ENCODE measurements at regions not wholly inside any gene's neighbourhood (a gene's known extent, or its start where the extent isn't known, plus 50 kb on each side); places are given as distances from the start of the nearest gene placed in this dataset.
A peak's percentile ranks its signal among the peaks of the same experiment; 100 is the strongest.

DNA sequence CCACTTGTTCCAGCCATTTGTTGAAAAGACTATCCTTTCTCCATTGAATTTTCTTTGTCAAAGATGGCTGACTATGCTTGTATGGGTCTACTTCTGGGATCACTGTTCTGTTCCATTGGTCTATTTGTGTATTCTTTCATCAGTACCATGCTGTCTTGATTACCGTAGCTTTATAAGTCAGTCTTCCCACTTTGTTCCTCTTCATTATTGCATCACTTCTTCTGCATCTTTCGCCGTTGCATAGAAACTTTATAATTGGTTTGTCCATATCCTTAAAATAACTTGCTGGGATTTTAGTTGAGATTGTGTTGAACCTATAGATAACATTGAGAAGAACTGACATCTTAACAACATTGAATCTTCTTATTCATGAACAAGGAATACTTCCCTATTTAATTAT lies 598.8 kb downstream of the TBC1D22A start:
- TF ChIP-seq, protein P1, sequence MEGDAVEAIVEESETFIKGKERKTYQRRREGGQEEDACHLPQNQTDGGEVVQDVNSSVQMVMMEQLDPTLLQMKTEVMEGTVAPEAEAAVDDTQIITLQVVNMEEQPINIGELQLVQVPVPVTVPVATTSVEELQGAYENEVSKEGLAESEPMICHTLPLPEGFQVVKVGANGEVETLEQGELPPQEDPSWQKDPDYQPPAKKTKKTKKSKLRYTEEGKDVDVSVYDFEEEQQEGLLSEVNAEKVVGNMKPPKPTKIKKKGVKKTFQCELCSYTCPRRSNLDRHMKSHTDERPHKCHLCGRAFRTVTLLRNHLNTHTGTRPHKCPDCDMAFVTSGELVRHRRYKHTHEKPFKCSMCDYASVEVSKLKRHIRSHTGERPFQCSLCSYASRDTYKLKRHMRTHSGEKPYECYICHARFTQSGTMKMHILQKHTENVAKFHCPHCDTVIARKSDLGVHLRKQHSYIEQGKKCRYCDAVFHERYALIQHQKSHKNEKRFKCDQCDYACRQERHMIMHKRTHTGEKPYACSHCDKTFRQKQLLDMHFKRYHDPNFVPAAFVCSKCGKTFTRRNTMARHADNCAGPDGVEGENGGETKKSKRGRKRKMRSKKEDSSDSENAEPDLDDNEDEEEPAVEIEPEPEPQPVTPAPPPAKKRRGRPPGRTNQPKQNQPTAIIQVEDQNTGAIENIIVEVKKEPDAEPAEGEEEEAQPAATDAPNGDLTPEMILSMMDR (IDR thresholded peaks at IDR 0.05), result no peak
- Histone ChIP-seq H3K27me3 (ENCODE audit: insufficient read depth in 3 of 3, low read length in 2 of 3) (peaks cover 0 to 5% (median 0%) of the 10 kb centered on the region in 3 donors), H3K4me1 (no peaks in the 10 kb centered on the region), H3K27ac (no peak overlapping the region), H3K4me3 (no peak overlapping the region), H3K36me3 (ENCODE audit: insufficient read depth in 1 of 2, low read depth in 1 of 2) (no peaks in the 10 kb centered on the region), H3K9me3 (peaks cover 8% of the 10 kb centered on the region)
- intact Hi-C loops (cut with DNase I), result no loop called here
- DNase-seq, result no peak
- 93 to 98% (median 95%) methylated on average over 3 of the region's 3 CpGs for WGBS, 3 donors
- ATAC-seq, result no peak

DNA sequence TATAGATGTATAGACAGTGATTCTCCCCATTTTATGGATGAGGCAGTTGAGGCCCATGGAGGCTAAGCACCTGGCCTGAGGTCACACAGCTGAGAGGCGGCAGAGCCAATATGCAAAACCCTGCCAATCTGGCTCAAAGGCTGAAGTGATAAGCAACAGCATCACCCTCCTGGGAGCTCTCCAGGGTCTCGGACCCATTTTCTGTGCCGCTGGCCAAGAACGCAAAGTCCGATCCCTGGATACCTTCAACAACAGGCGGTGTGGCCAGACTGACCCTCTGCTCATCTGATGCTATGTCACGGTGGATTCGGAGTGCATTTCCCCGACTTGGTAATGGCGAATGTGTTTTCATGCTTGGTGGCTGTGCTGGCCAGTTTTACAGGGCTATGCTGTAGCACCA lies 595.0 kb downstream of the TBC1D22A start:
- intact Hi-C loops (cut with DNase I), result no loop called here
- no peaks in the 10 kb centered on the region for H3K4me1 ChIP-seq
- H3K27me3 ChIP-seq (ENCODE audit: insufficient read depth in 3 of 3, low read length in 2 of 3), result peaks cover 0 to 5% (median 3%) of the 10 kb centered on the region in 3 donors
- WGBS, 3 donors, result 71 to 81% (median 77%) methylated on average over 10 of the region's 10 CpGs
- TF ChIP-seq, protein P1 (IDR thresholded peaks at IDR 0.05), result no peak
- no peaks in the 10 kb centered on the region for H3K36me3 ChIP-seq (ENCODE audit: insufficient read depth in 1 of 2, low read depth in 1 of 2)
- DNase-seq (no peak), ATAC-seq (no peak)
- H3K27ac ChIP-seq, result no peak overlapping the region
- H3K9me3 ChIP-seq, result peaks cover 8% of the 10 kb centered on the region
- H3K4me3 ChIP-seq, result no peak overlapping the region

DNA sequence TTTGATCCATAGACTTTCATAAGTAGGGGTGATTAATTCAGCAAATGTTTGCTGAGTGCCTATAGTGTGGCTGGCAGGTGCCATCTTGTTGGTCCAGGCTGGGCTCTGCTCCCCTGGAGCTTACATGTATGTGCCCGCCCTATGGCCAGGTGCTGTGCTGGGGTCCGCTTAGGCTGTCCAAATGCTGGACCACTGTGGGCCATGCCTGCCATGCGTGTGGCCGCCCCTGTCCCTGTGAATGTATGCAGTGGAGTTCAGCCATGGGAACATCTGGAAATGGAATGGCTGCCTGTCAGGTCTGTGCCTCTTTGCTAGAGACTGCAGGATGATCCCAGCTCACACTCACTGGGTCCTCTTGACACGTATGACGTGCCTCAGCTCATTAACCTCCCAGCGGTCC lies 594.6 kb downstream of the TBC1D22A start:
- H3K9me3 ChIP-seq, result peaks cover 7% of the 10 kb centered on the region
- H3K27ac ChIP-seq, result no peak overlapping the region
- no peak overlapping the region for H3K4me3 ChIP-seq
- DNase-seq (no peak), ATAC-seq (no peak)
- H3K36me3 ChIP-seq (ENCODE audit: insufficient read depth in 1 of 2, low read depth in 1 of 2), result no peaks in the 10 kb centered on the region
- no peaks in the 10 kb centered on the region for H3K4me1 ChIP-seq
- peaks cover 0 to 5% (median 3%) of the 10 kb centered on the region in 3 donors for H3K27me3 ChIP-seq (ENCODE audit: insufficient read depth in 3 of 3, low read length in 2 of 3)
- intact Hi-C loops (cut with DNase I), result no loop called here
- TF ChIP-seq, protein P1 (IDR thresholded peaks at IDR 0.05), result no peak
- 90 to 93% (median 92%) methylated on average over 7 of the region's 7 CpGs for WGBS, 3 donors

DNA sequence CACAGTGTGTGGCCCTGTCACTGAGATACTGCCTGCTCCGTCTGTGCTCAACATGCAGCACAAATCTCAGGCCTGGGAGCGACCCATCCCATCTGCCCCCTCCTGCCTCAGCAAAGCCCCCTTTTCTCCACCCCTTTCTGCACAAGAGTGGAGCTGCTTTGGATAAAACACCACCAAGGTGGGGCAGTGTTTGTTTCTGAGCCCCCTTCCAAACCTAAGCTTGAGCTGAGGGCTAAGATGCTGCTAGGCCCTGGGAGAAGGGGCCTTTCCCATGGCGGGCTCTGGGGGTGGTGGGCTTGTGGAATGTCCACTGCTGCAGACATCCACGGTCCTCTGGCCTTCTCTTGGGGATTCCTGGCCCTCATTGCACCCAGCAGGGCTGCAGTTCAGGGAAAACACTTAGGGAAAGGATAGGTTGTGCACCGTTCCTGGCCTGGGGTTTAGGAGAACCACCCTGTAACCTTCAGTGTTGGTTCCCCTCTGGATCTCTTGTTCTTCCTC lies 594.1 kb downstream of the TBC1D22A start:
- intact Hi-C loops (cut with DNase I), result no loop called here

More for the DNA sequence above, 594.1 kb downstream of the TBC1D22A start:
- TF ChIP-seq, protein P1 (IDR thresholded peaks at IDR 0.05), result no peak
- Histone ChIP-seq H3K36me3 (ENCODE audit: insufficient read depth in 1 of 2, low read depth in 1 of 2) (no peaks in the 10 kb centered on the region), H3K4me3 (no peak overlapping the region), H3K9me3 (peaks cover 2% of the 10 kb centered on the region), H3K4me1 (no peaks in the 10 kb centered on the region), H3K27ac (no peak overlapping the region), H3K27me3 (ENCODE audit: insufficient read depth in 3 of 3, low read length in 2 of 3) (peaks cover 0 to 5% (median 3%) of the 10 kb centered on the region in 3 donors)
- no peak for ATAC-seq
- DNase-seq, result peak in 1 of 2 donors; percentile 17
- WGBS, 3 donors, result 66 to 76% (median 72%) methylated on average over 5 of the region's 5 CpGs

Measured in psoas muscle (tissue), 7 donors.